K562 (cell line): ENCODE measurements at regions not wholly inside any gene's neighbourhood (a gene's known extent, or its start where the extent isn't known, plus 50 kb on each side); places are given as distances from the start of the nearest gene placed in this dataset.

Experiments used
- ATAC-seq: fragments of 200-7000 bp; cut with Tn5 transposase; 3 replicates; pipeline ENCODE4 v1.9.1; 2020; ENCODE audit warnings: moderate library complexity
- BruUV-seq: library from RNA; stranded (reverse); fragments of 400-500 nt; replicated peaks from 2 replicates; lab custom pipeline; 2021; lab: Mats Ljungman, UMichigan
- CTCF ChIA-PET: fragments of 300-600 bp; formaldehyde crosslinking; extraction: SDS; loops from one replicate; lab custom pipeline; 2021; ENCODE audit warnings: low intra/inter-chr PET ratio; lab: Yijun Ruan, JAX
- POLR2A ChIA-PET: fragments of 300-600, 350-650 bp; sonication (Branson Sonifier 250); formaldehyde crosslinking; extraction: SDS; loops from one replicate; lab custom pipeline; 2021; ENCODE audit warnings: antibody characterized with exemption, inconsistent platforms; lab: Yijun Ruan, JAX
- DNase-seq, 4 experiments: peaks; one replicate each; pipeline versions ENCODE4 v3.0.0 to v3.0.0-alpha.2; 2011 to 2018; ENCODE audit warnings: low spot score in 3 of 4, mixed read lengths in 3 of 4; ENCODE audit errors: extremely low read depth in 1 of 4
- FAIRE-seq: peaks from 2 replicates; lab custom pipeline; 2011; peaks lifted over from hg19 to GRCh38; lab: Jason Lieb, UNC
- H2AFZ ChIP-seq: 2 replicates; pipeline ENCODE4 v1.6.0; 2011; ENCODE audit warnings: low read depth, low read length, control low read depth, inconsistent platforms
- H3K27ac ChIP-seq: fragments of 200-600 bp; 3 replicates; pipeline ENCODE4 v1.8.0; 2011; ENCODE audit warnings: low read depth, mild to moderate bottlenecking, control low read depth, inconsistent platforms, low read length, moderate library complexity, mixed read lengths; ENCODE audit errors: extremely low read depth
- H3K27me3 ChIP-seq, 2 experiments: fragments of 300-600 bp in 1 of 2; 2 replicates in 1 of 2; 3 replicates in 1 of 2; pipeline versions ENCODE4 v1.6.0 to v1.8.0; 2011; ENCODE audit warnings: inconsistent platforms in 2 of 2, low read length in 2 of 2, mild to moderate bottlenecking in 1 of 2, mixed read lengths in 1 of 2, moderate library complexity in 1 of 2; ENCODE audit not compliant: control insufficient read depth in 2 of 2, insufficient read depth in 2 of 2
- H3K36me3 ChIP-seq: fragments of 300-600 bp; 3 replicates; pipeline ENCODE4 v1.8.0; 2011; ENCODE audit warnings: mild to moderate bottlenecking, low read length, inconsistent platforms; ENCODE audit not compliant: control insufficient read depth, insufficient read depth
- H3K4me1 ChIP-seq, 2 experiments: fragments of 200-600 bp in 1 of 2; replicated peaks in 1 of 2; 2 replicates in 1 of 2; 3 replicates in 1 of 2; pipeline versions ENCODE4 v1.5.1 to v1.8.0; 2011; ENCODE audit warnings: inconsistent platforms in 2 of 2, low read length in 2 of 2, mild to moderate bottlenecking in 1 of 2, mixed read lengths in 1 of 2, moderate library complexity in 1 of 2; ENCODE audit not compliant: control insufficient read depth in 2 of 2, insufficient read depth in 2 of 2
- H3K4me2 ChIP-seq: 2 replicates; pipeline ENCODE4 v1.6.1; 2011; ENCODE audit warnings: low read length, control low read depth, inconsistent platforms, mixed read lengths; ENCODE audit not compliant: insufficient read depth
- H3K4me3 ChIP-seq: fragments of 200-600 bp; sonication (generic), shearing (Covaris generic); 2 replicates; pipeline ENCODE4 v1.5.1; 2016; ENCODE audit warnings: control low read depth, inconsistent platforms
- H3K79me2 ChIP-seq: fragments of 200-600 bp; 3 replicates; pipeline ENCODE4 v1.8.0; 2011; ENCODE audit warnings: low read length, inconsistent platforms; ENCODE audit not compliant: control insufficient read depth, insufficient read depth
- H3K9ac ChIP-seq, 2 experiments: 2 replicates each; pipeline versions ENCODE4 v1.6.0 to v1.6.1; 2011; ENCODE audit warnings: low read depth in 2 of 2, low read length in 2 of 2, control low read depth in 1 of 2, inconsistent platforms in 1 of 2, mild to moderate bottlenecking in 1 of 2, mixed read lengths in 1 of 2; ENCODE audit not compliant: insufficient read depth in 1 of 2
- H3K9me1 ChIP-seq: one replicate; pipeline ENCODE4 v1.6.0; 2011; ENCODE audit warnings: inconsistent platforms, mild to moderate bottlenecking, low read length, moderate library complexity; ENCODE audit not compliant: control insufficient read depth, insufficient read depth
- H3K9me3 ChIP-seq: replicated peaks from 2 replicates; pipeline ENCODE4 v1.5.1; 2011; ENCODE audit warnings: low read depth, low read length, inconsistent platforms; ENCODE audit not compliant: control insufficient read depth, insufficient read depth
- H4K20me1 ChIP-seq: replicated peaks from 2 replicates; pipeline ENCODE4 v1.6.1; 2011; ENCODE audit warnings: low read length, inconsistent platforms, mixed read lengths; ENCODE audit not compliant: control insufficient read depth, insufficient read depth
- CBFA2T3 ChIP-seq: fragments of 450-650 bp; IDR thresholded peaks from 2 replicates; pipeline ENCODE4 v1.6.1; 2017
- E2F3 ChIP-seq: fragments of 250-450 bp; sonication (Bioruptor Pico); IDR thresholded peaks from 2 replicates; pipeline ENCODE4 v1.4.0; 2020; ENCODE audit warnings: mild to moderate bottlenecking
- FOXJ2 ChIP-seq: fragments of 200-800 bp; sonication (Bioruptor generic); IDR thresholded peaks from 2 replicates; pipeline ENCODE4 v1.6.1; 2016; ENCODE audit warnings: missing genetic modification characterization, missing compliant biosample characterization
- MAX ChIP-seq: sonication (generic); formaldehyde crosslinking; IDR thresholded peaks from 2 replicates; pipeline ENCODE4 v1.9.0; 2022; ENCODE audit warnings: mild to moderate bottlenecking, missing genetic modification reagents
- PRPF4 ChIP-seq: fragments of 200-400 bp; formaldehyde crosslinking; IDR thresholded peaks from one replicate; pipeline ENCODE4 v1.6.1; 2017; ENCODE audit warnings: low read length, low read depth, mild to moderate bottlenecking; ENCODE audit not compliant: insufficient read depth, poor library complexity, severe bottlenecking
- ZBTB9 ChIP-seq: fragments of 450-650 bp; formaldehyde crosslinking; IDR thresholded peaks from 2 replicates; pipeline ENCODE4 v1.4.0; 2020; ENCODE audit warnings: mild to moderate bottlenecking, moderate library complexity
- ZMIZ1 ChIP-seq, 2 experiments: fragments of 150-350 bp in 1 of 2; IDR thresholded peaks; 2 replicates each; pipeline ENCODE4 v1.6.1; 2012 to 2016; ENCODE audit warnings: low read depth in 2 of 2, low read length in 2 of 2, mild to moderate bottlenecking in 1 of 2, moderate library complexity in 1 of 2
- ZNF77 ChIP-seq: fragments of 250-450 bp; sonication (Bioruptor Pico); IDR thresholded peaks from 2 replicates; pipeline ENCODE4 v1.5.0; 2020
- WGBS: fragments of 100-300 bp; shearing (Covaris generic); methylation state at CpG from one replicate; pipeline ENCODE4 v1.1.6; 2016; ENCODE audit warnings: low coverage, mixed read lengths; ENCODE audit not compliant: insufficient coverage; ENCODE audit errors: missing lambda C conversion rate; 5-methylcytosine and 5-hydroxymethylcytosine counted together
- in situ Hi-C: fragments of 300-500 bp; cut with MboI; formaldehyde crosslinking; loops from 4 replicates; pipeline ENCODE4 v1.15.0; 2018; ENCODE audit warnings: inconsistent platforms, mixed read lengths
- intact Hi-C: fragments of 100-400 bp; cut with micrococcal nuclease; formaldehyde crosslinking; loops from 2 replicates; pipeline ENCODE4 v1.14.2; 2022

- Histone ChIP-seq H3K36me3 (no peaks in the 10 kb centered on the region), H3K4me2 (no peak overlapping the region), H3K27me3 (peaks cover 4 to 18% of the 10 kb centered on the region in 2 experiments; a peak in 3 of 5 replicates), H3K9me1 (no peaks in the 10 kb centered on the region), H3K9ac (no peak overlapping the region), H3K4me1 (no peaks in the 10 kb centered on the region), H3K27ac (no peak overlapping the region), H3K4me3 (no peak overlapping the region), H2AFZ (no peak overlapping the region), H3K9me3 (no peaks in the 10 kb centered on the region), H4K20me1 (no peaks in the 10 kb centered on the region), H3K79me2 (no peaks in the 10 kb centered on the region)
- ChIA-PET CTCF (no interaction called here), POLR2A (no interaction called here)
- ATAC-seq, result no peak
- BruUV-seq, result no TSS peak
- in situ Hi-C loops (no loop called here), intact Hi-C loops (no loop called here)
- 9% methylated on average over 1 of the region's 1 CpG for WGBS
- TF ChIP-seq MAX (CRISPR knock-in tag) (no peak), ZNF77 (CRISPR knock-in tag) (no peak), PRPF4 (no peak), ZBTB9 (CRISPR knock-in tag) (no peak), E2F3 (CRISPR knock-in tag) (no peak), FOXJ2 (tag) (no peak), ZMIZ1 (IDR thresholded peaks at IDR 0.05; ENCODE audit: low read depth in 2 of 2, low read length in 2 of 2) (no peak), CBFA2T3 (0 out of 2 replicates have a peak, but pooled peaks have one; percentile 32)
- DNase-seq, result no peak
- FAIRE-seq, result no peak
Measured at GRCh38 chr16:10232757-10233156, 50.5 kb upstream of the GRIN2A start.
